ENCODE measurements at regions not wholly inside any gene's neighbourhood (a gene's known extent, or its start where the extent isn't known, plus 50 kb on each side); places are given as distances from the start of the nearest gene placed in this dataset.

DNA sequence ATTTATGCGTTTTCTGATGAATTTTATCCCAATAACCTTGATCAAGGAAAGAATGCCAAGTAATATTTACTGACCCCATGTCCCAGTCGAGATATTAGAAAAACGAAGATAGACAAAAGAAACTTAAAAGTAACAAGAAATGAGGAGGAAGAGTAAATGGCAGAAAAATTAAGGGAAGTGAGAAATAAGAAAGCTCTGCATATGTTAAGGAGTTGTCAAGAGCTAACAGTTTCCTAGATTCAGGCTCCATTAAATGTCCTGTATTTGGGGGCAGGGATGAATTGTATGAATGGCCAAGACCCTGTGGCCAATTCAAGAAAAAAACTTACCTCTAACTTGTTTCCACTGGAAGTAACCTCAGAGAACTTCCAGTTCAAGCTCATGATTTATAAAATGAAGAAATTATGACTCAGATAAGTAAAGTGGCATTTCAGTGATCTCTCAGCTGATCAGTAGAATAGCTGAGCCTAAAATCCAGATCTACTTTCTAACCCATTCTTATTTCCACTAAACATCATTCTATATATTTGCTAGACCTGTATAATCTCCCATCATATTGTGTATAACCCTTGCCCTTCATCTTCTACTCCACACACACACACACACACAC, 73.2 kb downstream of the ZC3H11B start:
- Mint-ChIP-seq H3K27me3 (ENCODE audit: low read depth) (no peaks in the 10 kb centered on the region), H3K27ac (no peak overlapping the region), H3K9me3 (ENCODE audit: insufficient read depth) (no peaks in the 10 kb centered on the region), H3K36me3 (ENCODE audit: low read depth) (no peaks in the 10 kb centered on the region), H3K4me1 (ENCODE audit: low read depth) (no peaks in the 10 kb centered on the region), H3K4me3 (no peak overlapping the region)
- no peak for DNase-seq
- POLR2A ChIA-PET = no interaction called here
- no peak for ATAC-seq
- CTCF ChIA-PET = no interaction called here

- POLR2A ChIA-PET = no interaction called here
- Mint-ChIP-seq H3K9me3 (ENCODE audit: insufficient read depth) (no peaks in the 10 kb centered on the region), H3K4me3 (no peak overlapping the region), H3K4me1 (ENCODE audit: low read depth) (no peaks in the 10 kb centered on the region), H3K27me3 (ENCODE audit: low read depth) (no peaks in the 10 kb centered on the region), H3K36me3 (ENCODE audit: low read depth) (no peaks in the 10 kb centered on the region), H3K27ac (no peak overlapping the region)
- CTCF ChIA-PET = no interaction called here
- no peak for DNase-seq
- no peak for ATAC-seq
Measured at GRCh38 chr1:219538886-219539285, 74.0 kb downstream of the ZC3H11B start.

- Mint-ChIP-seq H3K9me3 (ENCODE audit: insufficient read depth) (no peaks in the 10 kb centered on the region), H3K27ac (no peak overlapping the region), H3K4me1 (ENCODE audit: low read depth) (no peaks in the 10 kb centered on the region), H3K27me3 (ENCODE audit: low read depth) (no peaks in the 10 kb centered on the region), H3K4me3 (no peak overlapping the region), H3K36me3 (ENCODE audit: low read depth) (no peaks in the 10 kb centered on the region)
- ATAC-seq (no peak), DNase-seq (no peak)
- ChIA-PET POLR2A (no interaction called here), CTCF (no interaction called here)
Measured at GRCh38 chr1:219537223-219537631, 75.7 kb downstream of the ZC3H11B start.

DNA sequence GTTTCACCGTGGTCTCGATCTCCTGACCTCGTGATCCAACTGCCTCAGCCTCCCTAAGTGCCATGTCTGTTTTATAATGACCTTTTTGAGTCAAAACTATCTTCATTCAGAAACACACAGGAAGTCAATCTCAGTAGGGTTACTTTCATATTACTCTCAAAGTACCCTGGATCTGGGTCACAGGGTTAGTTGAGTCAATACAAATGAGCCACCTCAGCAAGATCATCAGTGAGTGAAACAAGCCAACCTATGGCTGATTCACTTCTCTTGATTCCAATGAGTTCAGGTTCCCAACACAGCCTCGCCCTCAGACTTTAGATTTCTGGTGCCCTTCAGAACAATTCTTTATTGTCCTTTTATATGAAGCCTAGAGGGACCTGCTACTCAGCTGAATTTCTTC, 76.9 kb downstream of the ZC3H11B start:
- POLR2A ChIA-PET = no interaction called here
- DNase-seq (no peak), ATAC-seq (no peak)
- no peaks in the 10 kb centered on the region for H3K36me3 Mint-ChIP-seq (ENCODE audit: low read depth)
- no peaks in the 10 kb centered on the region for H3K9me3 Mint-ChIP-seq (ENCODE audit: insufficient read depth)
- CTCF ChIA-PET = no interaction called here
- no peak overlapping the region for H3K27ac Mint-ChIP-seq
- H3K4me3 Mint-ChIP-seq = no peak overlapping the region
- no peaks in the 10 kb centered on the region for H3K27me3 Mint-ChIP-seq (ENCODE audit: low read depth)
- H3K4me1 Mint-ChIP-seq (ENCODE audit: low read depth) = no peaks in the 10 kb centered on the region

DNA sequence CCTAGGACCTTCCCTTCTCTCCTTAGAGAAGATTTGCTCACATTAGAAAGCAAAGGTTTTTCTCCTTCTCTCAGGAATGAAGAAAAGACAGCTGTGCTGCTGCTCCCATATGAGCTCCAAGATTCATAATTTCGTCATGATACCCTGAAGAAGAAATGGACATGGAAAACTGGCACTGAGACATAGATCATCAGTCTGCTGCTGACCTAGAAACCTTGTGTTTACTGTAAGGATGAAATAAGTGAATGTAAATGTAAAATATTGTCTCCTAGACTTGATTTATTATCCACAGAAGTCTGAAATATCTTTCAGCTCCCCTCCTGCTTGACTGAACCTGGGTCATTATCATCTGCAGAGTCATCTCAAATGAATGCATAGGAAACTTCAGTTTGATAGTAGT, 77.9 kb downstream of the ZC3H11B start:
- Mint-ChIP-seq H3K4me1 (ENCODE audit: low read depth) (no peaks in the 10 kb centered on the region), H3K27me3 (ENCODE audit: low read depth) (no peaks in the 10 kb centered on the region), H3K4me3 (no peak overlapping the region), H3K36me3 (ENCODE audit: low read depth) (no peaks in the 10 kb centered on the region), H3K27ac (no peak overlapping the region), H3K9me3 (ENCODE audit: insufficient read depth) (no peaks in the 10 kb centered on the region)
- ChIA-PET CTCF (no interaction called here), POLR2A (no interaction called here)
- DNase-seq = no peak
- ATAC-seq = no peak

DNA sequence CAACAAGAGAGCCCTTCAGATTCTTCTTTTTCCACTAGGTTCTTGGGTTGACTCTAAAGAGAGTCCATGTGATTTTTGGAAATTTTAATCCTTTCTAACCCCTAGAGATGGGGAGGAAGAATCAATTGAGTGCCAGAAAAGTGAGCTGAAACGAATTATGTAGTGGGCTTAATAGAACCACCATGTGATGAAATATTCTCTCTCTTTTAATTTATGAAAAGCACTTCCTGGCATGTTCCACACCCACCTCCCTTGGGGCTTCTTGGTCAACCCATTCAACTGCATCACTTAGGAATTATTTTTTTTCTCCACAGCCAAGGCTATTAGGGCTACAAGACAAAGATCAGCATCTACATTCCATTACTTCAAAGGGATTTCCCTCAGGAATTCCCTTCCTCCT, 79.6 kb downstream of the ZC3H11B start:
- ChIA-PET POLR2A (no interaction called here), CTCF (no interaction called here)
- no peak overlapping the region for H3K4me3 Mint-ChIP-seq

GRCh38 chr1:219529116-219529515, 83.8 kb downstream of the ZC3H11B start:
- H3K4me1 Mint-ChIP-seq (ENCODE audit: low read depth) = no peaks in the 10 kb centered on the region
- ChIA-PET POLR2A (no interaction called here), CTCF (no interaction called here)
- H3K4me3 Mint-ChIP-seq = no peak overlapping the region
- no peaks in the 10 kb centered on the region for H3K36me3 Mint-ChIP-seq (ENCODE audit: low read depth)
- no peaks in the 10 kb centered on the region for H3K27me3 Mint-ChIP-seq (ENCODE audit: low read depth)
- DNase-seq = no peak
- H3K9me3 Mint-ChIP-seq (ENCODE audit: insufficient read depth) = no peaks in the 10 kb centered on the region
- no peak overlapping the region for H3K27ac Mint-ChIP-seq
- no peak for ATAC-seq

More for the DNA sequence above, 79.6 kb downstream of the ZC3H11B start:
- H3K27me3 Mint-ChIP-seq (ENCODE audit: low read depth) = no peaks in the 10 kb centered on the region
- no peaks in the 10 kb centered on the region for H3K9me3 Mint-ChIP-seq (ENCODE audit: insufficient read depth)
- DNase-seq = no peak
- ATAC-seq = no peak
- no peaks in the 10 kb centered on the region for H3K4me1 Mint-ChIP-seq (ENCODE audit: low read depth)
- no peak overlapping the region for H3K27ac Mint-ChIP-seq
- no peaks in the 10 kb centered on the region for H3K36me3 Mint-ChIP-seq (ENCODE audit: low read depth)

GRCh38 chr1:219528633-219529032, 84.3 kb downstream of the ZC3H11B start:
- H3K9me3 Mint-ChIP-seq (ENCODE audit: insufficient read depth) = no peaks in the 10 kb centered on the region
- DNase-seq (no peak), ATAC-seq (no peak)
- no peaks in the 10 kb centered on the region for H3K4me1 Mint-ChIP-seq (ENCODE audit: low read depth)
- no peak overlapping the region for H3K27ac Mint-ChIP-seq
- H3K27me3 Mint-ChIP-seq (ENCODE audit: low read depth) = no peaks in the 10 kb centered on the region
- no peaks in the 10 kb centered on the region for H3K36me3 Mint-ChIP-seq (ENCODE audit: low read depth)
- no peak overlapping the region for H3K4me3 Mint-ChIP-seq
- CTCF ChIA-PET = no interaction called here
- POLR2A ChIA-PET = no interaction called here

DNA sequence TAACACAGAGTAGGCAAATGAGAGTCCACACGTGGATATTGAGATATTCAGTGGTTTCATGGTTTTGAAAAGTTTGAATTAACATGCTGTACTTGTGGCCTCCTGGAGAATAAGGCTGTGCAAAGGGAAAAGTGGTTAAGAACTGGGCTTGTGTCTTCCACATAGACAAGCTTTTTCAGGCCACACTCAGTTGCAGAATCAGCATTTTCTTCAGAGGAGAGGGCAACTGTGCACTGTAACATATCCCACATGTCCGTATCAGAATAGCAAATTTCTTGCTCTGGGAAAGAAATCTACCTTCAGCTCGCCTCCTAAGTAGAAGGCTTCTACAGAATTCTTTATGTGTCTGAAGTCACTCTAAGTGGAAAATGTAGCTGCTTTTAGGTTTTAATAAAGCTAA, 84.9 kb downstream of the ZC3H11B start:
- ChIA-PET CTCF (no interaction called here), POLR2A (interaction anchor here (0.6 kb wide), 1 partner anchor 322 kb away, joined by 3 read pairs; no protein-coding TSS in a partner anchor)
- H3K4me1 Mint-ChIP-seq (ENCODE audit: low read depth) = no peaks in the 10 kb centered on the region
- no peak overlapping the region for H3K4me3 Mint-ChIP-seq
- H3K36me3 Mint-ChIP-seq (ENCODE audit: low read depth) = no peaks in the 10 kb centered on the region
- no peaks in the 10 kb centered on the region for H3K9me3 Mint-ChIP-seq (ENCODE audit: insufficient read depth)
- ATAC-seq = no peak
- no peak overlapping the region for H3K27ac Mint-ChIP-seq
- no peak for DNase-seq
- no peaks in the 10 kb centered on the region for H3K27me3 Mint-ChIP-seq (ENCODE audit: low read depth)

GRCh38 chr1:219526074-219526473, 86.8 kb downstream of the ZC3H11B start:
- no peak for DNase-seq
- H3K27me3 Mint-ChIP-seq (ENCODE audit: low read depth) = no peaks in the 10 kb centered on the region
- ChIA-PET POLR2A (no interaction called here), CTCF (no interaction called here)
- H3K4me3 Mint-ChIP-seq = no peak overlapping the region
- ATAC-seq = no peak
- no peaks in the 10 kb centered on the region for H3K4me1 Mint-ChIP-seq (ENCODE audit: low read depth)
- H3K9me3 Mint-ChIP-seq (ENCODE audit: insufficient read depth) = no peaks in the 10 kb centered on the region
- no peak overlapping the region for H3K27ac Mint-ChIP-seq
- H3K36me3 Mint-ChIP-seq (ENCODE audit: low read depth) = no peaks in the 10 kb centered on the region

DNA sequence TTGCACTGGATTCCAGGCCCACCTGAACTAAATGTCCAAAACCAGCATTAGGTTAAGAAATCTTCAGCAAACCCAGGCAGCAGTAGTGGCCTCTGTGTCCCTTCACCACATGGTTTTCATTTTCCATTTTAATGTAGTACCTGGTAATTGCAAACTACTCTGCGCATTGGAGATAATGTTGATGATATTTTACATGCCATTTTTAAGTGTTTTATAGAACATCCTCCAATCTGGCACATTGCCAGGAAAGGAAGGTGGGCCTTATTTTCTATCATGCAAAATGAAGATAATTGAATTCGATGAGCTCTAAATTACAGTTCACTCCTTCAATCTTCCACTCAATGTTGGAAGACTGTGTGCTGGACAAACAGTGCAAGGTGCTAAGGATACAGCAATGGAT, 89.5 kb downstream of the ZC3H11B start:
- H3K27ac Mint-ChIP-seq = no peak overlapping the region
- ChIA-PET POLR2A (no interaction called here), CTCF (no interaction called here)
- H3K4me3 Mint-ChIP-seq = no peak overlapping the region
- no peaks in the 10 kb centered on the region for H3K36me3 Mint-ChIP-seq (ENCODE audit: low read depth)
- no peaks in the 10 kb centered on the region for H3K27me3 Mint-ChIP-seq (ENCODE audit: low read depth)
- H3K9me3 Mint-ChIP-seq (ENCODE audit: insufficient read depth) = no peaks in the 10 kb centered on the region
- no peaks in the 10 kb centered on the region for H3K4me1 Mint-ChIP-seq (ENCODE audit: low read depth)
- ATAC-seq (no peak), DNase-seq (no peak)

DNA sequence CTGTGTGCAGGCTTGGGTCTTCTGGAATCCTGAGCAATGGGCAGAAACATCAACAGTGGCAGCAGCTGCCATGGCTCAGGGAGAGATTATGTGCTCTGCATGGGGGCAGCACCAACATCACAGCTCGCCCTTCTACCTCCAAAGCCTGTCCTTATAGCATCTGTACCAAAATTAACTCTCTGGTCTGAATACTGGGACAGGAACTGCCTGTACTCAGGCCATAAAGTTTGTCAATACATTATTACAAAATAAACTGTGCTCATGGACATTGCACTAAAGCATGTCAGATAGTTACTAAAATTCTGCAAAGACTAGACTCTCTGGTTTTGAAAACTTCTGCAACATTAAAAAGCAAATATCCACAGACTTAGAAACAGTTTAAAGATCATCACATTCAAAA, 91.6 kb downstream of the ZC3H11B start:
- no peak overlapping the region for H3K4me3 Mint-ChIP-seq
- ATAC-seq (no peak), DNase-seq (no peak)
- H3K36me3 Mint-ChIP-seq (ENCODE audit: low read depth) = no peaks in the 10 kb centered on the region
- H3K27me3 Mint-ChIP-seq (ENCODE audit: low read depth) = no peaks in the 10 kb centered on the region
- H3K9me3 Mint-ChIP-seq (ENCODE audit: insufficient read depth) = no peaks in the 10 kb centered on the region
- no peaks in the 10 kb centered on the region for H3K4me1 Mint-ChIP-seq (ENCODE audit: low read depth)
- ChIA-PET CTCF (no interaction called here), POLR2A (no interaction called here)
- H3K27ac Mint-ChIP-seq = no peak overlapping the region

GRCh38 chr1:219520241-219520640, 92.7 kb downstream of the ZC3H11B start:
- ATAC-seq = no peak
- CTCF ChIA-PET = no interaction called here
- no peaks in the 10 kb centered on the region for H3K36me3 Mint-ChIP-seq (ENCODE audit: low read depth)
- no peaks in the 10 kb centered on the region for H3K27me3 Mint-ChIP-seq (ENCODE audit: low read depth)
- no peak overlapping the region for H3K4me3 Mint-ChIP-seq
- H3K9me3 Mint-ChIP-seq (ENCODE audit: insufficient read depth) = no peaks in the 10 kb centered on the region
- H3K27ac Mint-ChIP-seq = no peak overlapping the region
- DNase-seq = no peak
- no peaks in the 10 kb centered on the region for H3K4me1 Mint-ChIP-seq (ENCODE audit: low read depth)
- POLR2A ChIA-PET = no interaction called here
